Right lobe of liver (tissue), 6 donors: ENCODE measurements at regions not wholly inside any gene's neighbourhood (a gene's known extent, or its start where the extent isn't known, plus 50 kb on each side); places are given as distances from the start of the nearest gene placed in this dataset.

Source experiments
- ATAC-seq, 4 donors: fragments of 200-7000 bp; cut with Tn5 transposase; one replicate each; pipeline ENCODE4 v1.9.1; 2020; ENCODE audit warnings: mild to moderate bottlenecking in 4 of 4, moderate library complexity in 4 of 4
- DNase-seq, 3 donors: peaks; one replicate each; pipeline ENCODE4 v3.0.0-alpha.2; 2020
- H3K27ac ChIP-seq, 3 donors: fragments of 200-600 bp; one replicate each; pipeline ENCODE4 v1.8.0; 2022
- H3K27me3 ChIP-seq, 2 donors: fragments of 200-600 bp; one replicate each; pipeline ENCODE4 v1.8.0; 2022
- H3K36me3 ChIP-seq, 4 donors: fragments of 200-600 bp; sonication (generic) in 1 of 4; one replicate each; pipeline versions ENCODE4 v1.5.1 to v1.8.0; 2017 to 2022; ENCODE audit warnings: control low read depth in 1 of 4
- H3K4me1 ChIP-seq, 4 donors: fragments of 200-600 bp; sonication (generic) in 1 of 4; one replicate each; pipeline versions ENCODE4 v1.5.1 to v1.8.0; 2017 to 2022; ENCODE audit warnings: control low read depth in 1 of 4
- H3K4me3 ChIP-seq, 3 donors: fragments of 200-600 bp; one replicate each; pipeline ENCODE4 v1.8.0; 2022
- H3K9me3 ChIP-seq, 4 donors: fragments of 200-600 bp; sonication (generic) in 1 of 4; one replicate each; pipeline versions ENCODE4 v1.5.1 to v1.8.0; 2017 to 2022; ENCODE audit warnings: control low read depth in 1 of 4
- POLR2A ChIP-seq: fragments of 450-650 bp; IDR thresholded peaks from one replicate; pipeline ENCODE4 v1.6.1; 2017; ENCODE audit warnings: antibody characterized with exemption, mild to moderate bottlenecking
- WGBS: methylation state at CpG from one replicate; pipeline ENCODE4 v1.1.6; 2018; ENCODE audit warnings: low coverage, low lambda C conversion rate; ENCODE audit not compliant: insufficient coverage; ENCODE audit errors: missing lambda C conversion rate; 5-methylcytosine and 5-hydroxymethylcytosine counted together
- intact Hi-C, 2 donors: fragments of 100-400 bp; cut with DNase I; formaldehyde crosslinking; loops; one replicate each; pipeline versions ENCODE4 v1.11.2 to v1.14.1; 2022
- TF ChIP-seq, protein P1 (sequence below), 4 donors: fragments of 200-600 bp in 3 of 4; fragments of 450-650 bp in 1 of 4; IDR thresholded peaks; one replicate each; pipeline versions ENCODE4 v1.5.1 to v1.8.0; 2016 to 2022; ENCODE audit warnings: antibody characterized with exemption in 4 of 4, mild to moderate bottlenecking in 2 of 4
- donor health status: DM: no; HTN: yes; CAD: no.
- donor health status: DM: no; HTN: no; CAD: no.
- donor health status: DM: no; HTN: no; CAD: no.
- donor health status: DM: no; HTN: yes; CAD: no.
- donor health status: DM: no; HTN: yes; CAD: no.

DNA sequence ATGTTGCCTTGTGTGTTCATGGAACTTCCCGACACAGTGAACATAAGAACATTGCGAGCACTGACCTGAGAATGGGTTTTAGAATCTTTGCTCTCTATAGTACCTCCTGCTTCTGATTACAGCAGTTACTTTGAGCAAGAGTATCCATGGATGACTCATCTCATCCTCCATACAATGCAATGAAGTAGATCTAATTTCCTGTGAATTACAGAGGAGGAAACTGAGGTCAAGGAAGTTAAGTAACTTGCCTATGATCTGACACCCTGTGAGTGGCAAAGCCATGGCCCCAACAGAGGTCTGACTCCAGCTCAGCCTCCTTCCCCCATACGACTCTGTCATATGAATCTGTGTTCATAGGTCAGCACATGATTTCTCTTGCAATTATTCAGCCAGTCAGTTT is 518.1 kb downstream of the TFAP2A start:
- TF ChIP-seq POLR2A: no peak
- TF ChIP-seq, protein P1, sequence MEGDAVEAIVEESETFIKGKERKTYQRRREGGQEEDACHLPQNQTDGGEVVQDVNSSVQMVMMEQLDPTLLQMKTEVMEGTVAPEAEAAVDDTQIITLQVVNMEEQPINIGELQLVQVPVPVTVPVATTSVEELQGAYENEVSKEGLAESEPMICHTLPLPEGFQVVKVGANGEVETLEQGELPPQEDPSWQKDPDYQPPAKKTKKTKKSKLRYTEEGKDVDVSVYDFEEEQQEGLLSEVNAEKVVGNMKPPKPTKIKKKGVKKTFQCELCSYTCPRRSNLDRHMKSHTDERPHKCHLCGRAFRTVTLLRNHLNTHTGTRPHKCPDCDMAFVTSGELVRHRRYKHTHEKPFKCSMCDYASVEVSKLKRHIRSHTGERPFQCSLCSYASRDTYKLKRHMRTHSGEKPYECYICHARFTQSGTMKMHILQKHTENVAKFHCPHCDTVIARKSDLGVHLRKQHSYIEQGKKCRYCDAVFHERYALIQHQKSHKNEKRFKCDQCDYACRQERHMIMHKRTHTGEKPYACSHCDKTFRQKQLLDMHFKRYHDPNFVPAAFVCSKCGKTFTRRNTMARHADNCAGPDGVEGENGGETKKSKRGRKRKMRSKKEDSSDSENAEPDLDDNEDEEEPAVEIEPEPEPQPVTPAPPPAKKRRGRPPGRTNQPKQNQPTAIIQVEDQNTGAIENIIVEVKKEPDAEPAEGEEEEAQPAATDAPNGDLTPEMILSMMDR (IDR thresholded peaks at IDR 0.05): no peak
- no peak for ATAC-seq
- H3K9me3 ChIP-seq: no peaks in the 10 kb centered on the region
- 63% methylated on average over 3 of the region's 3 CpGs for WGBS
- no peaks in the 10 kb centered on the region for H3K36me3 ChIP-seq
- DNase-seq: no peak
- no peak overlapping the region for H3K27ac ChIP-seq
- H3K27me3 ChIP-seq: no peaks in the 10 kb centered on the region
- H3K4me3 ChIP-seq: no peak overlapping the region
- intact Hi-C loops: no loop called here
- H3K4me1 ChIP-seq: no peaks in the 10 kb centered on the region

DNA sequence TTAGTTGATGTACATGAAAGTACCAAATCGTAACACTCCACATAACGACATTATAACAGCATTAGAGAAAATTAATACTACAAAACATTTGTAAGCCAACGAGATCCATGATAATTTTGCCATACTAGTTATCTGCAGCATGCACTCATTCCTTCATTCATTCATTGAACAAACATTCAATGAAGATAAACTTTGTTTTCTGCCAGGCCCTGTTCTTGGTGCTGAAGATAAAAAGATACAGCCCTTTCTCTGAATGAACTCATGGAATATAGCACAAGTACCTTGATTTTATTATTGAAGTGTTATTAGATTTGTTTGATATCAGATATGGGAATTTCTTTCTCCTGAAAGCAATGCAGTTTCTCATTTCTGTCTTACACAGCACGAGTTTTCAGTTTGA is 524.0 kb downstream of the TFAP2A start:
- Histone ChIP-seq H3K27me3 (no peaks in the 10 kb centered on the region), H3K4me3 (no peak overlapping the region), H3K36me3 (no peaks in the 10 kb centered on the region), H3K4me1 (no peaks in the 10 kb centered on the region), H3K27ac (no peak overlapping the region), H3K9me3 (no peaks in the 10 kb centered on the region)
- DNase-seq (no peak), ATAC-seq (no peak)
- WGBS: 51% methylated on average over 4 of the region's 4 CpGs
- no peak for TF ChIP-seq POLR2A
- TF ChIP-seq, protein P1 (IDR thresholded peaks at IDR 0.05): no peak
- intact Hi-C loops: no loop called here

DNA sequence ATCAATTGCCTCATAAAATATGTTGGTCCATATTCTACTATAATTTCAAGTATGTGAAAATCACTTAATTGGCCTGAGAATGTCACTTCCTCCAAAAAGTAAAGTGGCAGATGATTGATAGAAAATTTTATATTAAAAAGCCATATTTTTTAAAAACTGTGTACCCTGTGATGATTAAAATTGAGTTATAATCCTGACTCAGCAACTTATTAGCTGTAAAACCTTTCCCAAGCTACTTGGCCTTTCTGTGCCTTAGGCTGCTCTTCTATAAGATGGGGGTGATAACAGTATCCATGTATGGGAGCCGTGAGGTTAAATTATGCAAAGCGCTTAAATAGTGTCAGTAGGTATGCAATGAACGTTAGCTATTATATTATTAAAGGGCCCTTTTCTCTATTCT is 524.4 kb downstream of the TFAP2A start:
- DNase-seq: no peak
- Histone ChIP-seq H3K9me3 (no peaks in the 10 kb centered on the region), H3K27ac (no peak overlapping the region), H3K27me3 (no peaks in the 10 kb centered on the region), H3K36me3 (no peaks in the 10 kb centered on the region), H3K4me1 (no peaks in the 10 kb centered on the region), H3K4me3 (no peak overlapping the region)
- ATAC-seq: no peak
- TF ChIP-seq, protein P1 (IDR thresholded peaks at IDR 0.05): no peak
- no peak for TF ChIP-seq POLR2A
- WGBS: 53% methylated on average over 3 of the region's 3 CpGs
- intact Hi-C loops: no loop called here

DNA sequence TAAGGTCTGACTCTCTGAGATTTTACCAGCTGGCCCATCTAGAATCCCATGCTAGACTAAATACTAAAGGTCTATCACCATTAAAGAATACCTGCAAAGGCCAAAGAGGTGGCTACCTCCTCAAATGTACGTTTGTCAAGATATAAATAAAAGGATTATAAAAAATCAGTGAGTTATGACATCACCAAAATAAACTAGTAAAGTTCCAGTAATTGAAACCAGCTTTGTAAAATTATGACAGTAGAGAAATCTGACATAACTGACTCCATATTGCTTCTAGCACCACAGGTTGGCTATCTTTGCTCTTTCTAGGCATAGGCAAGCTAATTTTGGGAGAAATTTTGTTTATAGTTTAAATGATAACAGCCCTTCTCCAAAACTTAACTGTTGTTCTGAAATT is 536.3 kb downstream of the TFAP2A start:
- no peak for DNase-seq
- Histone ChIP-seq H3K4me1 (no peaks in the 10 kb centered on the region), H3K27me3 (no peaks in the 10 kb centered on the region), H3K4me3 (no peak overlapping the region), H3K36me3 (no peaks in the 10 kb centered on the region), H3K9me3 (peaks cover 0 to 3% (median 0%) of the 10 kb centered on the region in 4 donors), H3K27ac (no peak overlapping the region)
- TF ChIP-seq, protein P1 (IDR thresholded peaks at IDR 0.05): no peak
- TF ChIP-seq POLR2A: no peak
- intact Hi-C loops: no loop called here
- 0% methylated on average over 1 of the region's 1 CpG for WGBS
- ATAC-seq: no peak
